ENCODE measurements at regions not wholly inside any gene's neighbourhood (a gene's known extent, or its start where the extent isn't known, plus 50 kb on each side); places are given as distances from the start of the nearest gene placed in this dataset.

GRCh38 chr1:229989591-229990248 is 77.3 kb upstream of the GALNT2 start:
- no peak for TF ChIP-seq JUND (IDR thresholded peaks at IDR 0.05; ENCODE audit: low read depth)
- no peak for DNase-seq (ENCODE audit: low read depth in 1 of 2, low spot score in 1 of 2)
- in situ Hi-C loops (cut with HindIII; ENCODE audit: low pct_unique_long_range_greater_than_20kb, low sequenced_read_pairs): no loop called here

GRCh38 chr1:229990326-229990725 is 76.7 kb upstream of the GALNT2 start:
- no peak for TF ChIP-seq JUND (IDR thresholded peaks at IDR 0.05; ENCODE audit: low read depth)

GRCh38 chr1:229991104-229991513 is 75.9 kb upstream of the GALNT2 start:
- in situ Hi-C loops (cut with HindIII; ENCODE audit: low pct_unique_long_range_greater_than_20kb, low sequenced_read_pairs): no loop called here
- no peak for DNase-seq (ENCODE audit: low read depth in 1 of 2, low spot score in 1 of 2)
- TF ChIP-seq JUND (IDR thresholded peaks at IDR 0.05; ENCODE audit: low read depth): no peak

More at GRCh38 chr1:229990326-229990725, 76.7 kb upstream of the GALNT2 start:
- in situ Hi-C loops (cut with HindIII; ENCODE audit: low pct_unique_long_range_greater_than_20kb, low sequenced_read_pairs): no loop called here
- DNase-seq (ENCODE audit: low read depth in 1 of 2, low spot score in 1 of 2): no peak

- no peak for TF ChIP-seq JUND (IDR thresholded peaks at IDR 0.05; ENCODE audit: low read depth)
- in situ Hi-C loops (cut with HindIII; ENCODE audit: low pct_unique_long_range_greater_than_20kb, low sequenced_read_pairs): no loop called here
- DNase-seq (ENCODE audit: low read depth in 1 of 2, low spot score in 1 of 2): no peak
Observed at GRCh38 chr1:229991724-229992333, 75.2 kb upstream of the GALNT2 start.

GRCh38 chr1:229993060-229993459 is 74.0 kb upstream of the GALNT2 start:
- in situ Hi-C loops (cut with HindIII; ENCODE audit: low pct_unique_long_range_greater_than_20kb, low sequenced_read_pairs): no loop called here
- TF ChIP-seq JUND (IDR thresholded peaks at IDR 0.05; ENCODE audit: low read depth): no peak
- DNase-seq (ENCODE audit: low read depth in 1 of 2, low spot score in 1 of 2): no peak

GRCh38 chr1:229993894-229994293 is 73.1 kb upstream of the GALNT2 start:
- no peak for DNase-seq (ENCODE audit: low read depth in 1 of 2, low spot score in 1 of 2)
- TF ChIP-seq JUND (IDR thresholded peaks at IDR 0.05; ENCODE audit: low read depth): no peak
- in situ Hi-C loops (cut with HindIII; ENCODE audit: low pct_unique_long_range_greater_than_20kb, low sequenced_read_pairs): no loop called here

GRCh38 chr1:229999004-229999670 is 67.9 kb upstream of the GALNT2 start:
- TF ChIP-seq JUND (IDR thresholded peaks at IDR 0.05; ENCODE audit: low read depth): no peak
- in situ Hi-C loops (cut with HindIII; ENCODE audit: low pct_unique_long_range_greater_than_20kb, low sequenced_read_pairs): no loop called here
- no peak for DNase-seq (ENCODE audit: low read depth in 1 of 2, low spot score in 1 of 2)

GRCh38 chr1:230000493-230001184 is 66.4 kb upstream of the GALNT2 start:
- no peak for DNase-seq (ENCODE audit: low read depth in 1 of 2, low spot score in 1 of 2)
- TF ChIP-seq JUND (IDR thresholded peaks at IDR 0.05; ENCODE audit: low read depth): no peak
- in situ Hi-C loops (cut with HindIII; ENCODE audit: low pct_unique_long_range_greater_than_20kb, low sequenced_read_pairs): no loop called here

- TF ChIP-seq JUND (IDR thresholded peaks at IDR 0.05; ENCODE audit: low read depth): no peak
- in situ Hi-C loops (cut with HindIII; ENCODE audit: low pct_unique_long_range_greater_than_20kb, low sequenced_read_pairs): no loop called here
- no peak for DNase-seq (ENCODE audit: low read depth in 1 of 2, low spot score in 1 of 2)
Observed at GRCh38 chr1:230002164-230002803, 64.8 kb upstream of the GALNT2 start.

GRCh38 chr1:230003409-230003808 is 63.6 kb upstream of the GALNT2 start:
- in situ Hi-C loops (cut with HindIII; ENCODE audit: low pct_unique_long_range_greater_than_20kb, low sequenced_read_pairs): no loop called here
- TF ChIP-seq JUND (IDR thresholded peaks at IDR 0.05; ENCODE audit: low read depth): no peak
- DNase-seq (ENCODE audit: low read depth in 1 of 2, low spot score in 1 of 2): no peak

GRCh38 chr1:230005040-230005439 is 62.0 kb upstream of the GALNT2 start:
- no peak for DNase-seq (ENCODE audit: low read depth in 1 of 2, low spot score in 1 of 2)
- TF ChIP-seq JUND (IDR thresholded peaks at IDR 0.05; ENCODE audit: low read depth): no peak
- in situ Hi-C loops (cut with HindIII; ENCODE audit: low pct_unique_long_range_greater_than_20kb, low sequenced_read_pairs): no loop called here

- TF ChIP-seq JUND (IDR thresholded peaks at IDR 0.05; ENCODE audit: low read depth): no peak
- in situ Hi-C loops (cut with HindIII; ENCODE audit: low pct_unique_long_range_greater_than_20kb, low sequenced_read_pairs): no loop called here
- DNase-seq (ENCODE audit: low read depth in 1 of 2, low spot score in 1 of 2): no peak
Observed at GRCh38 chr1:230008721-230009120, 58.3 kb upstream of the GALNT2 start.
